HEK293T (cell line): ENCODE measurements at regions not wholly inside any gene's neighbourhood (a gene's known extent, or its start where the extent isn't known, plus 50 kb on each side); places are given as distances from the start of the nearest gene placed in this dataset.

ENCODE experiments used
- ARNT ChIP-seq: fragments of 450-650 bp; IDR thresholded peaks from 2 replicates; pipeline ENCODE4 v1.6.1; 2017; ENCODE audit warnings: mild to moderate bottlenecking
- BHLHE40 ChIP-seq: fragments of 450-650 bp; IDR thresholded peaks from 2 replicates; pipeline ENCODE4 v1.6.1; 2016; ENCODE audit warnings: mild to moderate bottlenecking, moderate library complexity, borderline replicate concordance
- CTBP1 ChIP-seq: fragments of 450-650 bp; IDR thresholded peaks from 2 replicates; pipeline ENCODE4 v1.6.1; 2016; ENCODE audit warnings: borderline replicate concordance
- ELF4 ChIP-seq: fragments of 450-650 bp; IDR thresholded peaks from 2 replicates; pipeline ENCODE4 v1.6.1; 2017; ENCODE audit warnings: antibody characterized with exemption
- FOXK2 ChIP-seq: fragments of 450-650 bp; IDR thresholded peaks from 2 replicates; pipeline ENCODE4 v1.6.1; 2016; ENCODE audit warnings: mild to moderate bottlenecking
- FOXM1 ChIP-seq: fragments of 450-650 bp; IDR thresholded peaks from 2 replicates; pipeline ENCODE4 v1.6.1; 2017; ENCODE audit warnings: mild to moderate bottlenecking, borderline replicate concordance
- L3MBTL2 ChIP-seq: fragments of 450-650 bp; conservative IDR thresholded peaks from 2 replicates; pipeline ENCODE4 v1.6.1; 2016; ENCODE audit warnings: mild to moderate bottlenecking
- LEF1 ChIP-seq: fragments of 450-650 bp; IDR thresholded peaks from 2 replicates; pipeline ENCODE4 v1.6.1; 2017; ENCODE audit warnings: mild to moderate bottlenecking, borderline replicate concordance
- NFRKB ChIP-seq: fragments of 450-650 bp; IDR thresholded peaks from 2 replicates; pipeline ENCODE4 v1.6.1; 2016; ENCODE audit warnings: mild to moderate bottlenecking, moderate library complexity
- SP1 ChIP-seq: fragments of 450-650 bp; IDR thresholded peaks from 2 replicates; pipeline ENCODE4 v1.6.1; 2017
- SUZ12 ChIP-seq: fragments of 450-650 bp; IDR thresholded peaks from 2 replicates; pipeline ENCODE4 v1.6.1; 2016; ENCODE audit warnings: mild to moderate bottlenecking
- TARDBP ChIP-seq: fragments of 450-650 bp; IDR thresholded peaks from 2 replicates; pipeline ENCODE4 v1.6.1; 2016
- TF ChIP-seq, protein P1 (sequence below): fragments of 450-650 bp; IDR thresholded peaks from 2 replicates; pipeline ENCODE4 v1.6.1; 2016

DNA sequence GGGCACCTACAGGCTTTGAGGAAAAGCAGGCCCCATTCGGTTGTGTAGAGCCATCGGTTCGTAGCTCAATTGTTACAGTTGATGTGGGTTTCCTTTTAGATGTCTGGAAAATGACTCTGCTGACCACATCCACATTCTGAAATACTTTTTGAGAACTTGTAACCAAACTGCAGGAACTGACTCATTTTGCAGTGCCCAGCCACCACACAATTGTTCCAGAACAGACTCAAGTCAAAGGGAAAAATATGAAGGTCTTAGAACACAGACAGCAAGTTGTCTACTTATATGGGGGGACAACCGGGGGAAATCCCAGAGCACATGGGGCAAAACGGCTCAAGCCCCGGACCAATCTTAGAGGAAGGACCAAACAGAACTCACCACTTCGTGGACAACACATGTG lies 557.6 kb upstream of the DIPK2B start:
- TF ChIP-seq FOXM1, result no peak
- no peak for TF ChIP-seq ARNT
- no peak for TF ChIP-seq LEF1
- TF ChIP-seq SP1, result no peak
- TF ChIP-seq BHLHE40, result no peak
- TF ChIP-seq NFRKB, result no peak
- no peak for TF ChIP-seq SUZ12
- no peak for TF ChIP-seq TARDBP
- TF ChIP-seq ELF4, result no peak
- no peak for TF ChIP-seq CTBP1
- TF ChIP-seq L3MBTL2, result no peak
- TF ChIP-seq, protein P1, sequence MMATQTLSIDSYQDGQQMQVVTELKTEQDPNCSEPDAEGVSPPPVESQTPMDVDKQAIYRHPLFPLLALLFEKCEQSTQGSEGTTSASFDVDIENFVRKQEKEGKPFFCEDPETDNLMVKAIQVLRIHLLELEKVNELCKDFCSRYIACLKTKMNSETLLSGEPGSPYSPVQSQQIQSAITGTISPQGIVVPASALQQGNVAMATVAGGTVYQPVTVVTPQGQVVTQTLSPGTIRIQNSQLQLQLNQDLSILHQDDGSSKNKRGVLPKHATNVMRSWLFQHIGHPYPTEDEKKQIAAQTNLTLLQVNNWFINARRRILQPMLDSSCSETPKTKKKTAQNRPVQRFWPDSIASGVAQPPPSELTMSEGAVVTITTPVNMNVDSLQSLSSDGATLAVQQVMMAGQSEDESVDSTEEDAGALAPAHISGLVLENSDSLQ, result no peak
- TF ChIP-seq FOXK2, result no peak
